Gastroesophageal sphincter (tissue), 4 donors: ENCODE measurements at regions not wholly inside any gene's neighbourhood (a gene's known extent, or its start where the extent isn't known, plus 50 kb on each side); places are given as distances from the start of the nearest gene placed in this dataset.

ENCODE experiments used
- ATAC-seq: fragments of 150-250 bp; one replicate; pipeline ENCODE4 v1.9.1; 2016; ENCODE audit warnings: mild to moderate bottlenecking, moderate library complexity
- H3K27ac ChIP-seq, 4 donors: fragments of 200-600 bp; sonication (generic) in 3 of 4; 1 replicate in 3 of 4; 2 replicates in 1 of 4; pipeline ENCODE4 v1.5.1; 2016 to 2019
- H3K27me3 ChIP-seq: fragments of 200-600 bp; sonication (generic); one replicate; pipeline ENCODE4 v1.5.1; 2019
- H3K36me3 ChIP-seq, 2 donors: fragments of 200-600 bp; sonication (generic); one replicate each; pipeline ENCODE4 v1.5.1; 2019; ENCODE audit warnings: control low read depth in 1 of 2
- H3K4me1 ChIP-seq, 3 donors: fragments of 200-600 bp; sonication (generic); 1 replicate in 2 of 3; 2 replicates in 1 of 3; pipeline ENCODE4 v1.5.1; 2016 to 2019; ENCODE audit warnings: control low read depth in 2 of 3
- H3K4me3 ChIP-seq, 2 donors: fragments of 200-600 bp; sonication (generic); one replicate each; pipeline ENCODE4 v1.5.1; 2019; ENCODE audit warnings: mild to moderate bottlenecking in 1 of 2, moderate library complexity in 1 of 2
- H3K9me3 ChIP-seq, 3 donors: fragments of 200-600 bp; sonication (generic); one replicate each; pipeline ENCODE4 v1.5.1; 2017 to 2019; ENCODE audit warnings: control low read depth in 2 of 3
- CTCF ChIP-seq, 4 experiments: fragments of 200-600 bp in 2 of 4; fragments of 450-650 bp in 2 of 4; sonication (generic) in 1 of 4; IDR thresholded peaks; one replicate each; pipeline ENCODE4 v1.5.1; 2017 to 2019; ENCODE audit warnings: antibody characterized with exemption in 4 of 4, mild to moderate bottlenecking in 2 of 4, moderate library complexity in 2 of 4
- EP300 ChIP-seq: sonication (generic); formaldehyde crosslinking; IDR thresholded peaks from one replicate; pipeline ENCODE4 v1.6.1; 2017; ENCODE audit warnings: antibody characterized with exemption, mild to moderate bottlenecking
- POLR2A ChIP-seq, 2 donors: fragments of 450-650 bp; IDR thresholded peaks; one replicate each; pipeline ENCODE4 v1.6.1; 2017; ENCODE audit warnings: antibody characterized with exemption in 2 of 2, mild to moderate bottlenecking in 2 of 2, moderate library complexity in 1 of 2
- POLR2AphosphoS5 ChIP-seq: sonication (generic); formaldehyde crosslinking; IDR thresholded peaks from one replicate; pipeline ENCODE4 v1.6.1; 2017; ENCODE audit warnings: antibody characterized with exemption
- WGBS, 2 donors: methylation state at CpG; one replicate each; pipeline ENCODE4 v1.1.5; 2018; ENCODE audit warnings: low coverage in 1 of 2; 5-methylcytosine and 5-hydroxymethylcytosine counted together

- WGBS, 2 donors, result 30 to 33% methylated on average over 4 of the region's 4 CpGs
- TF ChIP-seq CTCF (IDR thresholded peaks at IDR 0.05), result no peak
- TF ChIP-seq EP300, result no peak
- TF ChIP-seq POLR2A (IDR thresholded peaks at IDR 0.05), result no peak
- no peak for TF ChIP-seq POLR2AphosphoS5
- no peaks in the 10 kb centered on the region for H3K36me3 ChIP-seq
- peaks cover 0 to 18% (median 0%) of the 10 kb centered on the region in 3 donors for H3K9me3 ChIP-seq
- no peak overlapping the region for H3K4me3 ChIP-seq
- peaks cover 3% of the 10 kb centered on the region for H3K27me3 ChIP-seq
- no peak for ATAC-seq
- no peak overlapping the region for H3K27ac ChIP-seq
- H3K4me1 ChIP-seq, result no peaks in the 10 kb centered on the region
Measured at GRCh38 chr2:175431101-175431946, 249.8 kb upstream of the ATP5MC3 start.

- Histone ChIP-seq H3K4me1 (no peaks in the 10 kb centered on the region), H3K27me3 (peaks cover 3% of the 10 kb centered on the region), H3K27ac (no peak overlapping the region), H3K9me3 (peaks cover 0 to 18% (median 0%) of the 10 kb centered on the region in 3 donors), H3K4me3 (no peak overlapping the region), H3K36me3 (no peaks in the 10 kb centered on the region)
- TF ChIP-seq POLR2AphosphoS5, result no peak
- TF ChIP-seq POLR2A (IDR thresholded peaks at IDR 0.05), result no peak
- no peak for TF ChIP-seq CTCF (IDR thresholded peaks at IDR 0.05)
- no peak for TF ChIP-seq EP300
- no CpG with 5 or more reads among the region's 1 CpG for WGBS, 2 donors
- no peak for ATAC-seq
Measured at GRCh38 chr2:175430236-175430635, 248.7 kb upstream of the ATP5MC3 start.

DNA sequence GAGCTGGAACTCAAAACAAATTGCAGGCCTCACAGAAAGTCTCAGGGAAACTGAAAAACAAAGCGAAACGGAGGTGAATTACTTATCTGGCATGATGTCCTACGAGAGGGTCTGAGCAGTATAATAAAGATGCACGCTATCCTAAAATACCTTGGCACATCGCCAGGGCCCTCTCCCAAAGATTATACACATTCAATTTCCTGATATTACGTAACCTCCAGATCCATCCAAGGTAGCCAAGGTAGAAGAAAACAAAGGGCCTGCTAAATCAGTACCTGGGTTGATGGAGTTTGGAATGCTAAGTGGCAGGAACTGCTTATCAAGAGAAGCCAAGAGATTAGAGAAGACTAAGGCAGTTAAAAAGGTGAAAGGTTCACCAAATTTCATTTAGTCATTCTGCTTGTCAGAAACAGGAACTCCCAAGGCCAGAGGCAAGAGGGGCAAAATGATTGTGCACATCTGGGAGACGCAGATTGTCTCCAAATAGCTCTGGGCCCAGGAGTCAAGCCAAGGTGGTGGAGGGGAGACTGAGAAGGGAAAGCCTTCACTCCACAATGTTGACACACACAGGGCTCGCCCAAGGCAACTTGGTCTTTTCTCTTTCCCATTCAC lies 236.8 kb upstream of the ATP5MC3 start:
- WGBS, 2 donors, result 50 to 65% methylated on average over 7 to 8 of the region's 8 CpGs
- H3K9me3 ChIP-seq, result no peaks in the 10 kb centered on the region
- no peaks in the 10 kb centered on the region for H3K36me3 ChIP-seq
- peaks cover 2% of the 10 kb centered on the region for H3K27me3 ChIP-seq
- H3K4me3 ChIP-seq, result no peak overlapping the region
- TF ChIP-seq POLR2A (IDR thresholded peaks at IDR 0.05), result no peak
- TF ChIP-seq CTCF (IDR thresholded peaks at IDR 0.05), result no peak
- TF ChIP-seq POLR2AphosphoS5, result no peak
- TF ChIP-seq EP300, result no peak
- no peak overlapping the region for H3K27ac ChIP-seq
- no peaks in the 10 kb centered on the region for H3K4me1 ChIP-seq
- ATAC-seq, result no peak

DNA sequence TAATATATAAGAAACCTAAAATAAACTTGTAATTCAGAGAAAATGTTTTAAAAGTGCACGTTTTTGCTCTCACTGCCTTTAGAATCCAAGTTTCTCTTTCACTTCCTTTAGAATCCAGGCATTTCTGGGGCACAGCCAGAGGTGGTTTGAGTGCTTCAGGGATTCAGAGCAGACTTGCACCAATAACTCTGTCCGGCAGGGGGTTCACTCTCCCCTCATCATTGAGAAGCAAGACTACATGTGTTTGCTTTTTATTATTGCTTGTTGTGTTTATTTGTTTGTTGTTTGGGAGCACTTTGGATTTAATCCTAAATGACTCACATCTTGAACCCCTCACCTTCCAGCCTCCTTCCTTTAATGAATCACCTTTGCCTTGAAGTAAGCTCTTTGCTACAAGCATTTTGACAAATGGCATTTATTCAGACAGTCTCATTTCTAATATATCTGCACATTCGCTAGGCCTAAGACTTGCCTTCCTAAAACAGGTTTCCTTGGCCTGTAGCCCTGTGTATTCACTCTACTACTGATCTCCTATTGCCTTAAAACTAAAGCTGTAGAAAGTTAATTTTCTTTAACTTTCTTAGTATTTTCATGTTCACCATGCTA lies 233.5 kb upstream of the ATP5MC3 start:
- Histone ChIP-seq H3K4me3 (no peak overlapping the region), H3K27ac (no peak overlapping the region), H3K9me3 (no peaks in the 10 kb centered on the region), H3K27me3 (no peaks in the 10 kb centered on the region), H3K36me3 (no peaks in the 10 kb centered on the region), H3K4me1 (no peaks in the 10 kb centered on the region)
- WGBS, 2 donors, result 19 to 24% methylated on average over 2 to 3 of the region's 3 CpGs
- ATAC-seq, result no peak
- TF ChIP-seq CTCF (IDR thresholded peaks at IDR 0.05), result peak in 1 of 4 experiments; percentile 39
- no peak for TF ChIP-seq POLR2A (IDR thresholded peaks at IDR 0.05)
